Ishikawa (cell line): ENCODE measurements at regions not wholly inside any gene's neighbourhood (a gene's known extent, or its start where the extent isn't known, plus 50 kb on each side); places are given as distances from the start of the nearest gene placed in this dataset.

ENCODE experiments used
- CEBPB ChIP-seq: IDR thresholded peaks from 2 replicates; pipeline ENCODE4 v1.6.1; 2012
- EP300 ChIP-seq: IDR thresholded peaks from 2 replicates; pipeline ENCODE4 v1.6.1; 2012; ENCODE audit warnings: borderline replicate concordance
- MAX ChIP-seq: IDR thresholded peaks from 2 replicates; pipeline ENCODE4 v1.6.1; 2012
- NFIC ChIP-seq: IDR thresholded peaks from 2 replicates; pipeline ENCODE4 v1.6.1; 2012
- RAD21 ChIP-seq: IDR thresholded peaks from 2 replicates; pipeline ENCODE4 v1.6.1; 2012; ENCODE audit warnings: low read depth
- TAF1 ChIP-seq: IDR thresholded peaks from 2 replicates; pipeline ENCODE4 v1.6.1; 2012; ENCODE audit warnings: low read depth, mild to moderate bottlenecking
- TCF12 ChIP-seq: IDR thresholded peaks from 2 replicates; pipeline ENCODE4 v1.6.1; 2012; ENCODE audit warnings: low read depth
- YY1 ChIP-seq: IDR thresholded peaks from 2 replicates; pipeline ENCODE4 v1.6.1; 2012; ENCODE audit warnings: low read depth
- TF ChIP-seq, protein P1 (sequence below): IDR thresholded peaks from 2 replicates; pipeline ENCODE4 v1.6.1; 2012; ENCODE audit warnings: low read depth, mild to moderate bottlenecking

- TF ChIP-seq NFIC (no peak), MAX (no peak), TCF12 (no peak), YY1 (no peak), RAD21 (no peak), CEBPB (no peak), EP300 (no peak), TAF1 (no peak)
- TF ChIP-seq, protein P1, sequence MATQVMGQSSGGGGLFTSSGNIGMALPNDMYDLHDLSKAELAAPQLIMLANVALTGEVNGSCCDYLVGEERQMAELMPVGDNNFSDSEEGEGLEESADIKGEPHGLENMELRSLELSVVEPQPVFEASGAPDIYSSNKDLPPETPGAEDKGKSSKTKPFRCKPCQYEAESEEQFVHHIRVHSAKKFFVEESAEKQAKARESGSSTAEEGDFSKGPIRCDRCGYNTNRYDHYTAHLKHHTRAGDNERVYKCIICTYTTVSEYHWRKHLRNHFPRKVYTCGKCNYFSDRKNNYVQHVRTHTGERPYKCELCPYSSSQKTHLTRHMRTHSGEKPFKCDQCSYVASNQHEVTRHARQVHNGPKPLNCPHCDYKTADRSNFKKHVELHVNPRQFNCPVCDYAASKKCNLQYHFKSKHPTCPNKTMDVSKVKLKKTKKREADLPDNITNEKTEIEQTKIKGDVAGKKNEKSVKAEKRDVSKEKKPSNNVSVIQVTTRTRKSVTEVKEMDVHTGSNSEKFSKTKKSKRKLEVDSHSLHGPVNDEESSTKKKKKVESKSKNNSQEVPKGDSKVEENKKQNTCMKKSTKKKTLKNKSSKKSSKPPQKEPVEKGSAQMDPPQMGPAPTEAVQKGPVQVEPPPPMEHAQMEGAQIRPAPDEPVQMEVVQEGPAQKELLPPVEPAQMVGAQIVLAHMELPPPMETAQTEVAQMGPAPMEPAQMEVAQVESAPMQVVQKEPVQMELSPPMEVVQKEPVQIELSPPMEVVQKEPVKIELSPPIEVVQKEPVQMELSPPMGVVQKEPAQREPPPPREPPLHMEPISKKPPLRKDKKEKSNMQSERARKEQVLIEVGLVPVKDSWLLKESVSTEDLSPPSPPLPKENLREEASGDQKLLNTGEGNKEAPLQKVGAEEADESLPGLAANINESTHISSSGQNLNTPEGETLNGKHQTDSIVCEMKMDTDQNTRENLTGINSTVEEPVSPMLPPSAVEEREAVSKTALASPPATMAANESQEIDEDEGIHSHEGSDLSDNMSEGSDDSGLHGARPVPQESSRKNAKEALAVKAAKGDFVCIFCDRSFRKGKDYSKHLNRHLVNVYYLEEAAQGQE: no peak
Measured at GRCh38 chr3:75342425-75342824, 321.7 kb upstream of the FRG2C start.
